ENCODE measurements at regions not wholly inside any gene's neighbourhood (a gene's known extent, or its start where the extent isn't known, plus 50 kb on each side); places are given as distances from the start of the nearest gene placed in this dataset.

- TF ChIP-seq CTCF (IDR thresholded peaks at IDR 0.05; ENCODE audit: insufficient read depth, low read length, poor library complexity, severe bottlenecking) = no peak
- no peak overlapping the region for H3K4me3 ChIP-seq (ENCODE audit: low read depth, low read length)
- DNase-seq (ENCODE audit: low read depth) = peak; percentile 38
- no peaks in the 10 kb centered on the region for H3K36me3 ChIP-seq (ENCODE audit: control insufficient read depth, insufficient read depth, low read length)
- no peaks in the 10 kb centered on the region for H3K27me3 ChIP-seq (ENCODE audit: control insufficient read depth, insufficient read depth, low read length)
These were observed 346.1 kb upstream of the PTGER4 start for GRCh38 chr5:40333459-40334241.

- Histone ChIP-seq H3K27me3 (ENCODE audit: control insufficient read depth, insufficient read depth, low read length) (no peaks in the 10 kb centered on the region), H3K36me3 (ENCODE audit: control insufficient read depth, insufficient read depth, low read length) (no peaks in the 10 kb centered on the region), H3K4me3 (ENCODE audit: low read depth, low read length) (no peak overlapping the region)
- no peak for DNase-seq (ENCODE audit: low read depth)
- TF ChIP-seq CTCF (IDR thresholded peaks at IDR 0.05; ENCODE audit: insufficient read depth, low read length, poor library complexity, severe bottlenecking) = no peak
These were observed 346.7 kb upstream of the PTGER4 start for GRCh38 chr5:40332970-40333369.

GRCh38 chr5:40331616-40332015, 348.1 kb upstream of the PTGER4 start:
- H3K4me3 ChIP-seq (ENCODE audit: low read depth, low read length) = no peak overlapping the region
- no peak for DNase-seq (ENCODE audit: low read depth)
- no peak for TF ChIP-seq CTCF (IDR thresholded peaks at IDR 0.05; ENCODE audit: insufficient read depth, low read length, poor library complexity, severe bottlenecking)
- no peaks in the 10 kb centered on the region for H3K27me3 ChIP-seq (ENCODE audit: control insufficient read depth, insufficient read depth, low read length)
- H3K36me3 ChIP-seq (ENCODE audit: control insufficient read depth, insufficient read depth, low read length) = no peaks in the 10 kb centered on the region

- TF ChIP-seq CTCF (IDR thresholded peaks at IDR 0.05; ENCODE audit: insufficient read depth, low read length, poor library complexity, severe bottlenecking) = no peak
- Histone ChIP-seq H3K4me3 (ENCODE audit: low read depth, low read length) (no peak overlapping the region), H3K27me3 (ENCODE audit: control insufficient read depth, insufficient read depth, low read length) (no peaks in the 10 kb centered on the region), H3K36me3 (ENCODE audit: control insufficient read depth, insufficient read depth, low read length) (no peaks in the 10 kb centered on the region)
- DNase-seq (ENCODE audit: low read depth) = no peak
These were observed 358.2 kb upstream of the PTGER4 start for GRCh38 chr5:40321514-40321913.

GRCh38 chr5:40318395-40318794, 361.3 kb upstream of the PTGER4 start:
- no peak for TF ChIP-seq CTCF (IDR thresholded peaks at IDR 0.05; ENCODE audit: insufficient read depth, low read length, poor library complexity, severe bottlenecking)
- Histone ChIP-seq H3K36me3 (ENCODE audit: control insufficient read depth, insufficient read depth, low read length) (no peaks in the 10 kb centered on the region), H3K27me3 (ENCODE audit: control insufficient read depth, insufficient read depth, low read length) (no peaks in the 10 kb centered on the region), H3K4me3 (ENCODE audit: low read depth, low read length) (no peak overlapping the region)
- DNase-seq (ENCODE audit: low read depth) = no peak

GRCh38 chr5:40317023-40317422, 362.7 kb upstream of the PTGER4 start:
- DNase-seq (ENCODE audit: low read depth) = no peak
- Histone ChIP-seq H3K4me3 (ENCODE audit: low read depth, low read length) (no peak overlapping the region), H3K36me3 (ENCODE audit: control insufficient read depth, insufficient read depth, low read length) (no peaks in the 10 kb centered on the region), H3K27me3 (ENCODE audit: control insufficient read depth, insufficient read depth, low read length) (no peaks in the 10 kb centered on the region)
- TF ChIP-seq CTCF (IDR thresholded peaks at IDR 0.05; ENCODE audit: insufficient read depth, low read length, poor library complexity, severe bottlenecking) = no peak

Measured in kidney epithelial cell (primary cell).